SKM-1 (cell line): ENCODE measurements at regions not wholly inside any gene's neighbourhood (a gene's known extent, or its start where the extent isn't known, plus 50 kb on each side); places are given as distances from the start of the nearest gene placed in this dataset.

ENCODE experiments used
- DNase-seq: peaks from one replicate; lab custom pipeline; 2025; ENCODE audit not compliant: unreplicated experiment; lab: John Stamatoyannopoulos, UW

- DNase-seq = no peak
Measured at GRCh38 chr9:78848061-78848460, 551.1 kb downstream of the PSAT1 start.

GRCh38 chr9:78856144-78856543 lies 559.2 kb downstream of the PSAT1 start:
- DNase-seq = no peak

DNA sequence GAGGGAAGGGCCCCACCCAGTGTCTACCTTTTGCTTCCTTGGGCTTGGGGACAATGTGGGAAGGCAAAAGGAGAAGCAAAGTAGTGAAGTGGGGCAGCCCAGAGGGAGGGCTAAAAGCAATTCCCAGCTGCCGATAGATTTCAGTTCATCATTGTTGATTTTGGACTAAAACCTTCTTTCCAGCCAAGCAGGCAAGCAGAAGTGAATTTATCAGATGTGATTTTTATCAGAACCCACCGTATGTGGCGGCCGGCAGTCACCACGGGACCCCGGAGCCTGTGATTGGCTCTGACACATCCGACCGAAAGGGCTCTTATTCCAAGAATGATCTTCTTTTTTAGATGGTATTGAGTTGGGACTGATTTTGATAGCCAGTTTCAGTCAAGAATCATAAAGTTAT lies 559.9 kb downstream of the PSAT1 start:
- DNase-seq = no peak

DNA sequence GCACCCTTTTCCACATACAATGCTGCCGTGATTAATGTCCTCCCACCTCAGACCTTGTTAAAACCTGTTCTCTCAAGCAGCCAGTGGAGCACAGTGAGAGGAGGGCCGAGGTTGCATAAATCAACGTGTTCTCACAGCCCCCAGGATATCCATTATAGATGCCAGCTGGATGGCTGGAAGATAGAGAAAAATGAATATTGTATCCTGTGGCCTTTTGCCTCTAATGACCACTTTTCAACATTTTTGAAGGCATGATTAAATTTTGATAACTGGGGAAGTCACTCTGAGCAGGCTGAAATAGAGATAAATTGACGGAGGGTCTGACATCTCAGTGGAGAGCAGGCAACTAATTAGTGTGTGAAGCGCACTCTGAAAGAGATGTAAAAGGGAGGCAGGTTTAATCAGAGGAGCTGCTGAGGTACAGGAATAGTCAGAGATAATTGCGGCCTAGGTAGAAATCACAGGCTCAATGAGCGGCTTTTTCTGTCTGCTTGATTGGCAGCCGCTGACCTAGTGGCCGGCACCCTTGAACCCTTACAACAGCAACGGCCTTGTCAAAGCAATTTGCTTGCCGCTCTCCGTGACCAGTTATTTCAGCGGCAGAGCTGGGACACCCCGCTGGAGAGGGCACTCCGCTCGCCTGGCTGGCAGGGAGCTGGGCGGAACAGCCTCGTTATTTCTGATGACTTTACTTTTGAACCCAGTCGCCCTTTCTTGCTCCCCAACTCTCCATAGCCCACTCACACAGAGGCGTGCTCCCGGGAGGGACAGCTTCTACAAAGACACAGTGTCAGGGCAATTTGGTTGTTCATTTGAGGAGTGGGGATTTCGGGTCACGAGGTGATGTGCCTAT lies 560.7 kb downstream of the PSAT1 start:
- no peak for DNase-seq

DNA sequence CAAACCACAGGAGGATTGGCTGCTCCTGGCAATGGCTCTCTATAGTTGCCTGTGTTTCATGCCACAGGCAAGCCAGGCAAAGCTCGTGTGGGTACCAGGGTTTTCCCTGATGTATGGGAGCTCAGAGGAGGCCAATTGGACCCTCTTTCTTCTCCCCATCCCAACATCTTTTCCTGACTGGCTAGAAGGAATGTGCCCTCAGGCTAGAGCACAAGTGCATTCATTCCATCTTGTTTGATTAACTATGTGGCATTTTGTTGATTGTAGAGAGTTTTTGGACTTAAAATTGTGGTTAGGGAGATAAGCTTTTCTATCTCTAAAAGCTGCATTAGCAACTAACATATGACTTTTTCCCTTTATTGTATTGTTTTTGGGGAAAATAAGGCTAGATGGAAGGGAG lies 561.3 kb downstream of the PSAT1 start:
- DNase-seq = no peak

- DNase-seq = no peak
Measured at GRCh38 chr9:78860801-78861475, 564.0 kb downstream of the PSAT1 start.

DNA sequence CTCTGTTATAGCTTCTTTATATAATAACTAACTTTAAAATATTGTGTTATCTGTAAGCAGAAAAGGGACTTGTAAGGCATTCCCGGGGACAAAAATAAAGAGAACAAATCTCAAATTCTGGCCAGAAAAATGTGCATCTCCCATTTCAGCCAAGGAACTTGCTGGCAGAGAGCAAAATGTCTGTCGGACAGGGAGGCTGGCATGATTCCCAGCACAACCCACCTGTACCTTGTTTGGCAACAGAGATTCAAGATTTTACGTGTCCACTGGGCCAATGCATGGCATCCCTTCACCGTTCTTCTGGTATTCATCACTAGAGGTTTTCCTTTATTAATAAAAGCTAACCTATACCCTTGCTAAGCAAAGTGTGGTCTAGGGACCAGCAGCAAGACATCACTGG lies 566.6 kb downstream of the PSAT1 start:
- no peak for DNase-seq

- DNase-seq = no peak
Measured at GRCh38 chr9:78865737-78866136, 568.8 kb downstream of the PSAT1 start.

DNA sequence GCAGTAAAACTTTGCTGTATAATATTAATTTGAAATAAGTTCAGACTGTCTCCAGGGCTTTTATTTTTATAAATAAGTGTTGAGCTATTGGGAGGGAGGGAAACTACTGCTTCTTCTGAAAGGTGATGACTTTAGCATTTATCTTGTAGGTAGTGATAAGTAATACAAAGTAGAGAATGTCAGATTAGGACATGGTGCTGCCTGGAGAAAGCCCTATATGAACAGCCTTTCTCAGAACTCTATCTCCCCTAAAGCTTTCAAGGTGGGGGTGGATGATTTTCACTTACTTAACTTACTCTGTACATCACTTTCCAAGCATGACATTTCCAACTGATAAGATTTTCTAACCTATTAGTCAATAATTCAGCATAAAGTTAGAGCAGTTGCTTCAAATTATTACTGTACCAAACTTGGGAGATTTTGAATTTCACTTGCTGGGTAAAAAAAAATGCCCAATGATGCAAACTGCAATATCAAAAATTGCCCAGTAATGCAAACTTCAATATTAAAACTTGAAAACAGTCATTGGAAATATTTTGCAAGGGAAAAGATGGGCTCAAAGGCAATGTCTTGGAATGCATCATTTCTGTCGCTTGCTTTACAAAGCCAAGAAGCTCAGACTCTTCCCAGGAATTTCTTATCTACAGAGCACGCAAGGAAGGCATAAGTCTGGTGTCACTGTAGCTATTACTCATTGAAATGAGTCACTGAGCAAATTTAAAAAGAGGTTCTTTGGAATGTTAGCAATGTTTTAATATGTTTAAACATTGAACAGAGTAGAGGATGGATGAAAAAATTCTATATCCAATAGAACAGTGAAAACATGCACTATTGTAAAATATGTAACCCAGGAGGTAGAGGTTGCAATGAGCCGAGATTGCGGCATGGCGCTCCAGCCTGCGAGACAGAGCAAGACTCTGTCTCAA lies 569.5 kb downstream of the PSAT1 start:
- no peak for DNase-seq

GRCh38 chr9:78871086-78871451 lies 574.1 kb downstream of the PSAT1 start:
- DNase-seq = no peak

- DNase-seq = no peak
Measured at GRCh38 chr9:78871452-78872331, 574.8 kb downstream of the PSAT1 start.

GRCh38 chr9:78874061-78874460 lies 577.1 kb downstream of the PSAT1 start:
- no peak for DNase-seq

DNA sequence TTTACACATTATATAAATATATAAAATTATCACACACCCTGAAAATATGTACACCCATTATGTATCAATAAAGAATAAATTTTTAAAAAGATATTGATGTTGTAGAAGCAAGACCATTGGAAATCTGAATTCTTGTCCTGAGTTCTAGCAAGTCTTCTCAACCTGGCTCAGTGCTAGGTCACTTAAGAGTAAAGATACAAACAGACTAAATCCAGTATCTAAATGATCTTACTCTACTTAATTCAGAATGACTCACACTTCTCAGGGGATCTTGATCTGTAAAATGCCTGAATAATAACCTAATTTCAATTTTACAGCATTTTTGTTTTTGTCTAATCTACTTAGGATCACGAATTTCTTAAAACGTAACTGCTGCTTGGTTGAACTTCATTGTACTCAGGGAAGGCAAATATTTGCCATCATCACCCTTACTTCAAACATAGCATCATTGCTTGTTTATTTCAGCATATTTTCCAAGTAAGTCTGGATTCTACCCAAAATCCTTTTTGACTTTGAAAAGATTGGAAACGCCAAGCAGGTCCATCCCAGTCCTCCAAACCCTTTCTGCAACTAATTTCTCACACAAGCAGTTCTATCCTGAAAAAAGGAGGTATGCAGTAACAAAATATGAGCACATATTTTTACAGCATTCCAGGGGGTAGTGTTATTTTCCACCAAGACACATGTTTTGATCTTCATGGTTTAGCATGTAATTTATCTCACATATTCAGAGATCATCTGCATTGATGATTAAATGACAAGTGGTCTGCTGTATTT lies 582.6 kb downstream of the PSAT1 start:
- no peak for DNase-seq

DNA sequence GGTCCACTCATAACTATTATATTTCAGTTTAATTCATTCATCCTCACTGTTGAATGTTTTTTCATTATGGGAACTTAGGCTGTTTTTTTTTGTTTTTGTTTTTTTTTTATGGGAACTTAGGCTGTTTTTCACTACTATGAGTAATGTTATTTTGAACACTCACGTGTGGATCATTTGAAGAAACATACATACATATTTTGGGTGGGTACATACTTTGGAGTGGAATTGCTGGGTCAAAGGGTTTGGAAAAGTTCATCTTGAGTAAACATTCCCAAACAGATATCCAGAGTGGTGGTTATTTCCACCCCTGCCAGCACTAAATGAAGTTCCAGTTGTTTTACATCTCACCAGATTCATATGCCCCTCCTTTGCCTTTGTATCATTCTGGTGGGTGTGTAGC lies 584.4 kb downstream of the PSAT1 start:
- DNase-seq = no peak

GRCh38 chr9:78882481-78882880 lies 585.6 kb downstream of the PSAT1 start:
- no peak for DNase-seq

- no peak for DNase-seq
Measured at GRCh38 chr9:78884611-78885150, 587.8 kb downstream of the PSAT1 start.

- DNase-seq = no peak
Measured at GRCh38 chr9:78892182-78892581, 595.3 kb downstream of the PSAT1 start.

GRCh38 chr9:78892769-78893168 lies 595.8 kb downstream of the PSAT1 start:
- no peak for DNase-seq

GRCh38 chr9:78893774-78894401 lies 597.0 kb downstream of the PSAT1 start:
- DNase-seq = no peak
